MM.1S (cell line): ENCODE measurements at regions not wholly inside any gene's neighbourhood (a gene's known extent, or its start where the extent isn't known, plus 50 kb on each side); places are given as distances from the start of the nearest gene placed in this dataset.

Experiments
- DNase-seq: peaks from one replicate; pipeline ENCODE4 v3.0.0-alpha.2; 2015
- H2AFZ ChIP-seq: fragments of 300-600 bp; sonication (generic); 2 replicates; pipeline ENCODE4 v1.6.0; 2016; ENCODE audit warnings: antibody characterized with exemption, low read length
- H3F3A ChIP-seq: fragments of 300-600 bp; sonication (generic); 2 replicates; pipeline ENCODE4 v1.6.1; 2016; ENCODE audit warnings: mild to moderate bottlenecking, antibody characterized with exemption, low read length, moderate library complexity, mixed read lengths; ENCODE audit not compliant: insufficient read depth
- H3K27ac ChIP-seq: fragments of 300-600 bp; sonication (generic); 2 replicates; pipeline ENCODE4 v1.5.1; 2016; ENCODE audit warnings: mild to moderate bottlenecking, low read length
- H3K27me3 ChIP-seq: fragments of 300-600 bp; sonication (generic); replicated peaks from 2 replicates; pipeline ENCODE4 v1.6.0; 2016; ENCODE audit warnings: low read length; ENCODE audit not compliant: insufficient read depth
- H3K36me3 ChIP-seq: fragments of 300-600 bp; sonication (generic); replicated peaks from 2 replicates; pipeline ENCODE4 v1.6.1; 2016; ENCODE audit warnings: mild to moderate bottlenecking, low read length, mixed read lengths; ENCODE audit not compliant: insufficient read depth
- H3K4me1 ChIP-seq: fragments of 300-600 bp; sonication (generic); 2 replicates; pipeline ENCODE4 v1.6.1; 2016; ENCODE audit warnings: low read length, mixed read lengths
- H3K4me2 ChIP-seq: fragments of 300-600 bp; sonication (generic); 2 replicates; pipeline ENCODE4 v1.6.0; 2016; ENCODE audit warnings: low read depth, low read length
- H3K4me3 ChIP-seq: fragments of 300-600 bp; sonication (generic); 2 replicates; pipeline ENCODE4 v1.5.1; 2016; ENCODE audit warnings: low read length, mixed read lengths
- H3K79me2 ChIP-seq: fragments of 300-600 bp; sonication (generic); 2 replicates; pipeline ENCODE4 v1.6.1; 2016; ENCODE audit warnings: mixed run types, low read length, mixed read lengths
- H3K9ac ChIP-seq: fragments of 300-600 bp; sonication (generic); 2 replicates; pipeline ENCODE4 v1.6.1; 2016; ENCODE audit warnings: low read length, mixed read lengths
- H3K9me2 ChIP-seq: fragments of 300-600 bp; sonication (generic); replicated peaks from 2 replicates; pipeline ENCODE4 v1.6.1; 2016; ENCODE audit warnings: mild to moderate bottlenecking, low read length, mixed read lengths; ENCODE audit not compliant: insufficient read depth
- H3K9me3 ChIP-seq: fragments of 300-600 bp; sonication (generic); replicated peaks from 2 replicates; pipeline ENCODE4 v1.6.1; 2016; ENCODE audit warnings: mild to moderate bottlenecking, low read length, mixed read lengths; ENCODE audit not compliant: insufficient read depth
- H4K20me1 ChIP-seq: fragments of 300-600 bp; sonication (generic); 2 replicates; pipeline ENCODE4 v1.6.1; 2016; ENCODE audit warnings: mild to moderate bottlenecking, low read length, moderate library complexity, mixed read lengths; ENCODE audit not compliant: insufficient read depth
- CTCF ChIP-seq: fragments of 300-600 bp; sonication (generic); IDR thresholded peaks from 2 replicates; pipeline ENCODE4 v1.5.1; 2016; ENCODE audit warnings: antibody characterized with exemption, low read length, mixed read lengths
- EZH2 ChIP-seq: fragments of 300-600 bp; sonication (generic); optimal IDR thresholded peaks from 2 replicates; pipeline ENCODE3; 2017; ENCODE audit warnings: low read depth, mild to moderate bottlenecking, antibody characterized with exemption, low read length, mixed read lengths
- EZH2phosphoT487 ChIP-seq: fragments of 300-600 bp; sonication (generic); IDR thresholded peaks from 2 replicates; pipeline ENCODE4 v1.6.1; 2018; ENCODE audit warnings: antibody characterized with exemption, low read length

DNA sequence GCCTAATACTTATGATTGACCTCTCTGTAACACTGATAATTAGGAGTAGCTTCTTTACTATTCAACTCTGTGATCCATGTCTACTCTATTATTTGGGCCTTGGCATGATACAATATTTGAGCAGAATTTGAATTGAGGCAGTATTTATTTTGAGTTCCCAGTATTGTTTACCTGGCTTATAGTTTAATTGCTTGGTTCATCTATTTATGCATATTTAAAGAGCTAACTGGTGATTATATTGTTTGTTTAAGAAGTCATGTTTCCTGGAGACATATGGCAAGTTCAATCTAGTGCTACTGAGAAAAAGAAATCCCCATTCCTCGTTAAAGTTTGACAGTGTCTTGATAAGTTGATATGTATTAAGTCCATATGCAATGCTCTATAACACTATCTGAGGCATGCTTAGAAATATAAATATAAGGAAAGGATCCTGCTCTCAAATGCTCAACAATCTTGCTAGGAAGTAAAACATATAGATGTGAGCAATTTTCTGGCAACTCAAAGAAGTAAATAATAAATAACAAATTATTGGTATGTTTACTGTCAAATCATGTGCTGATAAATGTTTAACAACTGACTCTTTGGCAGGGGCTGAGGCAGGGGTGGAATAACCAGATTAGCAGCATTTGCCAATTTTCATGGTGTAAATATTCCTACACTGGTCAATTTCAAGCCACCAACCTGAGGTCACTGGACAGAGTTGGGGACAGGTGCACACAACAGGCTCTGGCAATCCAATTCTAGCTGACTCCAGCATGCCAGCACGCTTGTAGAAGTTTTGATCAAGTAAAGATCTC lies 430.2 kb upstream of the PIK3C3 start:
- no peaks in the 10 kb centered on the region for H3K4me1 ChIP-seq
- no peaks in the 10 kb centered on the region for H4K20me1 ChIP-seq
- no peak overlapping the region for H3K9ac ChIP-seq
- no peaks in the 10 kb centered on the region for H3K9me2 ChIP-seq
- H3K27ac ChIP-seq, result no peak overlapping the region
- H3K79me2 ChIP-seq, result no peaks in the 10 kb centered on the region
- H3K27me3 ChIP-seq, result no peaks in the 10 kb centered on the region
- H2AFZ ChIP-seq, result no peak overlapping the region
- no peaks in the 10 kb centered on the region for H3F3A ChIP-seq
- TF ChIP-seq EZH2phosphoT487 (no peak), CTCF (no peak), EZH2 (no peak)
- no peak overlapping the region for H3K4me2 ChIP-seq
- no peak overlapping the region for H3K4me3 ChIP-seq
- H3K9me3 ChIP-seq, result no peaks in the 10 kb centered on the region
- H3K36me3 ChIP-seq, result no peaks in the 10 kb centered on the region
- DNase-seq, result no peak

- Histone ChIP-seq H3K9me3 (no peaks in the 10 kb centered on the region), H3K79me2 (no peaks in the 10 kb centered on the region), H3K27me3 (no peaks in the 10 kb centered on the region), H4K20me1 (no peaks in the 10 kb centered on the region), H3K36me3 (no peaks in the 10 kb centered on the region), H3K4me3 (no peak overlapping the region), H3K4me1 (no peaks in the 10 kb centered on the region), H3K9ac (no peak overlapping the region), H3K9me2 (no peaks in the 10 kb centered on the region), H2AFZ (no peak overlapping the region), H3F3A (no peaks in the 10 kb centered on the region), H3K27ac (no peak overlapping the region), H3K4me2 (no peak overlapping the region)
- no peak for DNase-seq
- TF ChIP-seq CTCF (no peak), EZH2 (no peak), EZH2phosphoT487 (no peak)
Observed at GRCh38 chr18:41517142-41517541, 437.9 kb upstream of the PIK3C3 start.

DNA sequence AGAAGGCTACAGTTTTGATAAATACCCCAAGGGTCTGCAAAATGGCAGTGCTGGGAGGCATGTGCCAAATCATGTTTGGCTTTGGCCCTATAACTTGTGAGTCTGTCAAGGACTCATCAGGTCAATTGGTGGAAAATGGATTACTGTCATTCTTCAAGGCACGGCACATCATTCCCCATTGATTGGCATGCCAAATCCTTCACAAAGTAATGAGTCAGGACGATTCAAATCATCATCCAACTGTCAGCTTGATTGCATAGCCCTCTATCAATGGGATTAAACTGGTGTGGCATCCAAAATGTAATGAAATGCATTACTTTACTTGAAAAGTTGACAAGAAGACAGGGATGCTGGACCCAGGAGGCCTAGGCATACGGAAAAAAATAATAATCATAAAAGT lies 441.6 kb upstream of the PIK3C3 start:
- H4K20me1 ChIP-seq, result no peaks in the 10 kb centered on the region
- no peaks in the 10 kb centered on the region for H3K9me3 ChIP-seq
- H3K9ac ChIP-seq, result no peak overlapping the region
- no peak overlapping the region for H3K4me2 ChIP-seq
- H3K27me3 ChIP-seq, result no peaks in the 10 kb centered on the region
- no peak for TF ChIP-seq CTCF
- TF ChIP-seq EZH2, result no peak
- TF ChIP-seq EZH2phosphoT487, result no peak
- H3K9me2 ChIP-seq, result no peaks in the 10 kb centered on the region
- no peak overlapping the region for H2AFZ ChIP-seq
- no peak for DNase-seq
- no peak overlapping the region for H3K4me3 ChIP-seq
- no peaks in the 10 kb centered on the region for H3F3A ChIP-seq
- H3K27ac ChIP-seq, result no peak overlapping the region
- H3K36me3 ChIP-seq, result no peaks in the 10 kb centered on the region
- no peaks in the 10 kb centered on the region for H3K79me2 ChIP-seq
- H3K4me1 ChIP-seq, result peaks cover 3% of the 10 kb centered on the region; the same call in 1 of the 2 replicates
